Lung (tissue), 11 donors: ENCODE measurements at regions not wholly inside any gene's neighbourhood (a gene's known extent, or its start where the extent isn't known, plus 50 kb on each side); places are given as distances from the start of the nearest gene placed in this dataset.
A peak's percentile ranks its signal among the peaks of the same experiment; 100 is the strongest.

ENCODE experiments used
- ATAC-seq: fragments of 200-7000 bp; cut with Tn5 transposase; one replicate; pipeline ENCODE4 v1.9.1; 2020; ENCODE audit warnings: moderate number of reproducible peaks; ENCODE audit not compliant: insufficient read depth, low FRiP score
- DNase-seq, 3 donors: peaks; one replicate each; pipeline ENCODE4 v3.0.0-alpha.2; 2013 to 2017
- H3K27ac ChIP-seq, 2 donors: one replicate each; pipeline ENCODE4 v1.5.1; 2013; ENCODE audit warnings: mild to moderate bottlenecking in 2 of 2, moderate library complexity in 2 of 2, control low read depth in 1 of 2, inconsistent platforms in 1 of 2, low read depth in 1 of 2, low read length in 1 of 2
- H3K27me3 ChIP-seq, 3 donors: one replicate each; pipeline ENCODE4 v1.5.1; 2013; ENCODE audit warnings: low read length in 2 of 3; ENCODE audit not compliant: control insufficient read depth in 3 of 3, insufficient read depth in 3 of 3
- H3K36me3 ChIP-seq, 4 donors: one replicate each; pipeline ENCODE4 v1.5.1; 2013; ENCODE audit warnings: low read length in 4 of 4, mild to moderate bottlenecking in 1 of 4, moderate library complexity in 1 of 4; ENCODE audit not compliant: control insufficient read depth in 4 of 4, insufficient read depth in 4 of 4
- H3K4me1 ChIP-seq, 5 donors: one replicate each; pipeline ENCODE4 v1.5.1; 2013; ENCODE audit warnings: low read length in 5 of 5, mild to moderate bottlenecking in 2 of 5, moderate library complexity in 1 of 5; ENCODE audit not compliant: control insufficient read depth in 5 of 5, insufficient read depth in 5 of 5
- H3K4me3 ChIP-seq: one replicate; pipeline ENCODE4 v1.5.1; 2013; ENCODE audit warnings: mild to moderate bottlenecking, control low read depth, moderate library complexity
- H3K9ac ChIP-seq, 2 donors: one replicate each; pipeline ENCODE4 v1.5.1; 2013; ENCODE audit warnings: low read length in 2 of 2, control low read depth in 1 of 2; ENCODE audit not compliant: insufficient read depth in 1 of 2
- H3K9me3 ChIP-seq, 4 donors: one replicate each; pipeline ENCODE4 v1.5.1; 2013; ENCODE audit warnings: low read length in 3 of 4, mild to moderate bottlenecking in 1 of 4, moderate library complexity in 1 of 4; ENCODE audit not compliant: control insufficient read depth in 4 of 4, insufficient read depth in 3 of 4
- CTCF ChIP-seq: IDR thresholded peaks from 2 replicates; pipeline ENCODE4 v1.5.1; 2012; ENCODE audit warnings: mild to moderate bottlenecking; ENCODE audit errors: control extremely low read depth, extremely low read depth
- WGBS, 2 donors: extraction: QIAGEN DNeasy Blood & Tissue Kit; methylation state at CpG; one replicate each; pipeline ENCODE4 v1.1.7; 2013; 5-methylcytosine and 5-hydroxymethylcytosine counted together
- donor health status: control.
- donor health status: control.
- donor health status: Bipolar disorder and iron deficiency.
- donor health status: healthy.
- donor health status: DM: yes; HTN: yes; CAD: no.

- TF ChIP-seq CTCF: no peak
- WGBS, 2 donors: 55 to 88% methylated on average over 1 of the region's 1 CpG
- Histone ChIP-seq H3K9me3 (peaks cover 0 to 5% (median under 1%) of the 10 kb centered on the region in 4 donors), H3K27ac (no peak overlapping the region), H3K4me3 (no peak overlapping the region), H3K27me3 (no peaks in the 10 kb centered on the region), H3K9ac (no peak overlapping the region), H3K4me1 (no peaks in the 10 kb centered on the region), H3K36me3 (no peaks in the 10 kb centered on the region)
- DNase-seq: no peak
- no peak for ATAC-seq
These were observed 197.7 kb downstream of the AASDHPPT start for GRCh38 chr11:106275151-106275550.

- TF ChIP-seq CTCF: no peak
- no peak overlapping the region for H3K4me3 ChIP-seq
- no peak overlapping the region for H3K9ac ChIP-seq
- ATAC-seq: no peak
- H3K27ac ChIP-seq: no peak overlapping the region
- H3K9me3 ChIP-seq: peaks cover 0 to 5% (median 1%) of the 10 kb centered on the region in 4 donors
- H3K4me1 ChIP-seq: no peaks in the 10 kb centered on the region
- H3K36me3 ChIP-seq: no peaks in the 10 kb centered on the region
- no peaks in the 10 kb centered on the region for H3K27me3 ChIP-seq
- no peak for DNase-seq
These were observed 198.7 kb downstream of the AASDHPPT start for GRCh38 chr11:106276126-106276525.

- Histone ChIP-seq H3K36me3 (no peaks in the 10 kb centered on the region), H3K9ac (no peak overlapping the region), H3K4me3 (no peak overlapping the region), H3K27ac (no peak overlapping the region), H3K27me3 (no peaks in the 10 kb centered on the region), H3K9me3 (peaks cover 0 to 5% (median 1%) of the 10 kb centered on the region in 4 donors), H3K4me1 (no peaks in the 10 kb centered on the region)
- no peak for TF ChIP-seq CTCF
- ATAC-seq: no peak
- 43 to 45% methylated on average over 2 of the region's 2 CpGs for WGBS, 2 donors
- peak in 1 of 3 donors; percentile 10 for DNase-seq
These were observed 199.5 kb downstream of the AASDHPPT start for GRCh38 chr11:106276859-106277436.

- H3K27ac ChIP-seq: no peak overlapping the region
- H3K4me1 ChIP-seq: no peaks in the 10 kb centered on the region
- no peak for DNase-seq
- H3K36me3 ChIP-seq: no peaks in the 10 kb centered on the region
- no peak overlapping the region for H3K4me3 ChIP-seq
- H3K9me3 ChIP-seq: peaks cover 0 to 5% (median 1%) of the 10 kb centered on the region in 4 donors
- no peaks in the 10 kb centered on the region for H3K27me3 ChIP-seq
- no peak for ATAC-seq
- TF ChIP-seq CTCF: no peak
- no peak overlapping the region for H3K9ac ChIP-seq
These were observed 200.0 kb downstream of the AASDHPPT start for GRCh38 chr11:106277484-106277883.
